ENCODE measurements at regions not wholly inside any gene's neighbourhood (a gene's known extent, or its start where the extent isn't known, plus 50 kb on each side); places are given as distances from the start of the nearest gene placed in this dataset.

- TF ChIP-seq CTCF (IDR thresholded peaks at IDR 0.05) (no peak), POLR2A (IDR thresholded peaks at IDR 0.05) (no peak)
These were observed 339.5 kb upstream of the GCFC2 start for GRCh38 chr2:76050196-76050595.

All from uterus (tissue), 2 donors.